GM23338 (cell line): ENCODE measurements at regions not wholly inside any gene's neighbourhood (a gene's known extent, or its start where the extent isn't known, plus 50 kb on each side); places are given as distances from the start of the nearest gene placed in this dataset.

Experiments used
- CREB1 ChIP-seq: fragments of 250-450 bp; sonication (Bioruptor Pico); IDR thresholded peaks from 2 replicates; pipeline ENCODE4 v1.5.0; 2020; ENCODE audit warnings: low read depth, mild to moderate bottlenecking, moderate library complexity
- CTCF ChIP-seq, 2 experiments: fragments of 200-600 bp in 1 of 2; sonication (generic) in 1 of 2; conservative IDR thresholded peaks; 2 replicates each; pipeline versions ENCODE4 v1.5.1 to v1.6.1; 2016 to 2017; ENCODE audit warnings: antibody characterized with exemption in 2 of 2, low read depth in 2 of 2, mild to moderate bottlenecking in 2 of 2, moderate library complexity in 1 of 2
- POLR2AphosphoS5 ChIP-seq: IDR thresholded peaks from 2 replicates; pipeline ENCODE4 v1.6.1; 2016; ENCODE audit warnings: antibody characterized with exemption, low read depth
- REST ChIP-seq: IDR thresholded peaks from one replicate; pipeline ENCODE4 v1.6.1; 2018; ENCODE audit warnings: antibody characterized with exemption; ENCODE audit not compliant: unreplicated experiment

GRCh38 chr3:124412644-124413043 lies 317.6 kb upstream of the UMPS start:
- no peak for TF ChIP-seq CTCF (conservative IDR thresholded peaks at IDR 0.05; ENCODE audit: low read depth in 2 of 2)
- no peak for TF ChIP-seq POLR2AphosphoS5
- TF ChIP-seq CREB1: no peak
- TF ChIP-seq REST: no peak
